ENCODE measurements at regions not wholly inside any gene's neighbourhood (a gene's known extent, or its start where the extent isn't known, plus 50 kb on each side); places are given as distances from the start of the nearest gene placed in this dataset.

- H3K27me3 ChIP-seq, result no peaks in the 10 kb centered on the region
- no peaks in the 10 kb centered on the region for H3K4me1 ChIP-seq
- no peak for DNase-seq (ENCODE audit: extremely low spot score)
- TF ChIP-seq POLR2A (IDR thresholded peaks at IDR 0.05; ENCODE audit: low read depth) (no peak), POLR2AphosphoS5 (IDR thresholded peaks at IDR 0.05) (no peak), EP300 (IDR thresholded peaks at IDR 0.05) (no peak)
- TF ChIP-seq, protein P1, sequence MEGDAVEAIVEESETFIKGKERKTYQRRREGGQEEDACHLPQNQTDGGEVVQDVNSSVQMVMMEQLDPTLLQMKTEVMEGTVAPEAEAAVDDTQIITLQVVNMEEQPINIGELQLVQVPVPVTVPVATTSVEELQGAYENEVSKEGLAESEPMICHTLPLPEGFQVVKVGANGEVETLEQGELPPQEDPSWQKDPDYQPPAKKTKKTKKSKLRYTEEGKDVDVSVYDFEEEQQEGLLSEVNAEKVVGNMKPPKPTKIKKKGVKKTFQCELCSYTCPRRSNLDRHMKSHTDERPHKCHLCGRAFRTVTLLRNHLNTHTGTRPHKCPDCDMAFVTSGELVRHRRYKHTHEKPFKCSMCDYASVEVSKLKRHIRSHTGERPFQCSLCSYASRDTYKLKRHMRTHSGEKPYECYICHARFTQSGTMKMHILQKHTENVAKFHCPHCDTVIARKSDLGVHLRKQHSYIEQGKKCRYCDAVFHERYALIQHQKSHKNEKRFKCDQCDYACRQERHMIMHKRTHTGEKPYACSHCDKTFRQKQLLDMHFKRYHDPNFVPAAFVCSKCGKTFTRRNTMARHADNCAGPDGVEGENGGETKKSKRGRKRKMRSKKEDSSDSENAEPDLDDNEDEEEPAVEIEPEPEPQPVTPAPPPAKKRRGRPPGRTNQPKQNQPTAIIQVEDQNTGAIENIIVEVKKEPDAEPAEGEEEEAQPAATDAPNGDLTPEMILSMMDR (IDR thresholded peaks at IDR 0.05), result no peak
- intact Hi-C loops (cut with DNase I), result no loop called here
- H3K36me3 ChIP-seq, result no peaks in the 10 kb centered on the region
- H3K9me3 ChIP-seq, result no peaks in the 10 kb centered on the region
- peak overlapping the region in 1 of 4 donors; percentile 5 for H3K27ac ChIP-seq (replicated peaks in 1 of 4)
- no peak overlapping the region for H3K4me3 ChIP-seq
- 50% methylated on average over 4 of the region's 4 CpGs for WGBS
These were observed 437.9 kb upstream of the PLXNA2 start for GRCh38 chr1:208681878-208682663.

GRCh38 chr1:208682664-208683013 is 438.5 kb upstream of the PLXNA2 start:
- Histone ChIP-seq H3K27ac (replicated peaks in 1 of 4) (peak overlapping the region in 1 of 4 donors; percentile 5), H3K9me3 (no peaks in the 10 kb centered on the region), H3K27me3 (no peaks in the 10 kb centered on the region), H3K36me3 (no peaks in the 10 kb centered on the region), H3K4me3 (no peak overlapping the region), H3K4me1 (no peaks in the 10 kb centered on the region)
- intact Hi-C loops (cut with DNase I), result no loop called here
- peak; percentile 66 for DNase-seq (ENCODE audit: extremely low spot score)
- TF ChIP-seq EP300 (IDR thresholded peaks at IDR 0.05) (no peak), POLR2A (IDR thresholded peaks at IDR 0.05; ENCODE audit: low read depth) (no peak), POLR2AphosphoS5 (IDR thresholded peaks at IDR 0.05) (no peak)
- WGBS, result 39% methylated on average over 2 of the region's 2 CpGs

DNA sequence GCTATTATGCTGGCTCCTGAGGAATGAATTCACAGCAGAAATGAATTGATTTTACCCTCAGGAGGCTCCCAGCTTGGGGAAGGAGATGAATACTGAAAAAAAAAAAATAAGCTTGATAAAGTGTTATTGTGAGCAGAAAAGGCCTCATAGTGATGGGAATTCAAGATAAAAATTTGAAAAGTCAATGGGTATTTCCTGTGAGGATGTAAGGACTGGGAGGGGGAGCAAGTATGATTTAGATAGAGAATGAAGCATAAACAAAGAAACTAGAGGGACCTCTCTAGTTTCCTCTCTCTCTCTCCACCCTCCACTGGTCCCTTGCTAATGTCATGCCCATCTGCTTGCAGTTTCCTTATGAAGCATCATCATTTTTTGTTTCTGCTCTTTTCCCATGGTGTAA is 439.0 kb upstream of the PLXNA2 start:
- H3K27ac ChIP-seq (replicated peaks in 1 of 4), result no peak overlapping the region
- TF ChIP-seq, protein P1 (IDR thresholded peaks at IDR 0.05), result no peak
- TF ChIP-seq EP300 (IDR thresholded peaks at IDR 0.05), result no peak
- TF ChIP-seq POLR2AphosphoS5 (IDR thresholded peaks at IDR 0.05), result no peak
- TF ChIP-seq POLR2A (IDR thresholded peaks at IDR 0.05; ENCODE audit: low read depth), result no peak
- intact Hi-C loops (cut with DNase I), result no loop called here

DNA sequence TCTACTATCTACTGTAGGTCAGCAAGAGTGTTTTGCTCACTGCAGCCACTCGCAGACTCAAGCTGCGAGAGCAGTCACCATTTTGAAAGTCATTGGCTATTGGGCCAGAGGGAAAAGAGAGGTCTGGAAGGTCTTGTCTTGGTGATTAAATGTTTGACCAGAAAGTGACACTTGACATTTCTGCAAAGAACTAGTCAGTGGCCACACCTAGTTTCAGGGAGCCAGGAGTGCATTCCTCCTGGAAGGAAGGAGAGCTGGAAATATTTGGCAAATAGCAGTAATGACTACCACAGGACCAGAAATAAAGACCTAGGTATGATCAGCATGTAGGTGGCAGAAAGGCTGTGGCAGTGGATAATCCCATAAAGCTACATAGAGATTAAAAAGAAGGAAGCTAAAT is 440.0 kb upstream of the PLXNA2 start:
- no peak overlapping the region for H3K27ac ChIP-seq (replicated peaks in 1 of 4)
- H3K9me3 ChIP-seq, result no peaks in the 10 kb centered on the region
- H3K4me1 ChIP-seq, result no peaks in the 10 kb centered on the region
- H3K4me3 ChIP-seq, result no peak overlapping the region
- no peak for TF ChIP-seq POLR2AphosphoS5 (IDR thresholded peaks at IDR 0.05)
- TF ChIP-seq EP300 (IDR thresholded peaks at IDR 0.05), result no peak
- no peak for TF ChIP-seq POLR2A (IDR thresholded peaks at IDR 0.05; ENCODE audit: low read depth)
- TF ChIP-seq, protein P1 (IDR thresholded peaks at IDR 0.05), result no peak
- intact Hi-C loops (cut with DNase I), result no loop called here
- WGBS, result 100% methylated on average over 2 of the region's 2 CpGs
- H3K36me3 ChIP-seq, result no peaks in the 10 kb centered on the region
- H3K27me3 ChIP-seq, result no peaks in the 10 kb centered on the region
- DNase-seq (ENCODE audit: extremely low spot score), result peak; percentile 60

More for the DNA sequence above, 439.0 kb upstream of the PLXNA2 start:
- Histone ChIP-seq H3K4me1 (no peaks in the 10 kb centered on the region), H3K27me3 (no peaks in the 10 kb centered on the region), H3K4me3 (no peak overlapping the region), H3K36me3 (no peaks in the 10 kb centered on the region), H3K9me3 (no peaks in the 10 kb centered on the region)
- DNase-seq (ENCODE audit: extremely low spot score), result no peak

DNA sequence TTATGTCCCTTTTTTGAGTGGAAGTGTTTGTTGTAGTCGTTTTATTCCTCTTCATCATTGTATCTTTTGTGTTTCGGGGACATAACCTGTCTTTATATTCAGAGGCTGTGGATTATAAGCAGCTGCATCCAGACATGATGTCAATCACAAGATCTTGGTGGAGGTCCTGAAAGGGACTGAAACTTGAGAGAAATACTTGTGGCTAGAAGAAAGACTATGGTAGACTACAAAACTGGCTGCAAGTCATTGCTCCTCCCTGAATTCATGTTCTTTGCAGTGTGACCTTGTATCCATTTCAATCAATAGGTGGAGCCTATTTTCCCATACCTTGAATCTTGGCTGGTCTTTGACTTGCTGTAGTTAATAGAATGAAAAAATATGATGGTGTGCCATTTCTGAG is 442.4 kb upstream of the PLXNA2 start:
- Histone ChIP-seq H3K4me1 (no peaks in the 10 kb centered on the region), H3K4me3 (no peak overlapping the region), H3K27me3 (no peaks in the 10 kb centered on the region), H3K36me3 (no peaks in the 10 kb centered on the region), H3K9me3 (no peaks in the 10 kb centered on the region), H3K27ac (replicated peaks in 1 of 4) (no peak overlapping the region)
- DNase-seq (ENCODE audit: extremely low spot score), result no peak
- TF ChIP-seq, protein P1 (IDR thresholded peaks at IDR 0.05), result no peak
- TF ChIP-seq POLR2AphosphoS5 (IDR thresholded peaks at IDR 0.05), result no peak
- TF ChIP-seq EP300 (IDR thresholded peaks at IDR 0.05), result no peak
- no peak for TF ChIP-seq POLR2A (IDR thresholded peaks at IDR 0.05; ENCODE audit: low read depth)
- 85% methylated on average over 2 of the region's 2 CpGs for WGBS
- intact Hi-C loops (cut with DNase I), result no loop called here
